A673 (cell line): ENCODE measurements at regions not wholly inside any gene's neighbourhood (a gene's known extent, or its start where the extent isn't known, plus 50 kb on each side); places are given as distances from the start of the nearest gene placed in this dataset.

ENCODE experiments used
- CTCF ChIP-seq: fragments of 300-800, 200-600 bp; sonication (generic); conservative IDR thresholded peaks from 2 replicates; pipeline ENCODE4 v1.5.1; 2017; ENCODE audit warnings: low read depth, mild to moderate bottlenecking, antibody characterized with exemption, low read length, moderate library complexity, mixed read lengths
- EZH2 ChIP-seq: fragments of 200-600 bp; sonication (generic); IDR thresholded peaks from 2 replicates; pipeline ENCODE4 v1.6.1; 2017; ENCODE audit warnings: borderline replicate concordance, low read depth, mild to moderate bottlenecking, mixed read lengths, antibody characterized with exemption, low read length; ENCODE audit not compliant: poor library complexity, severe bottlenecking

GRCh38 chr17:51352798-51353197 is 92.5 kb downstream of the UTP18 start:
- TF ChIP-seq EZH2 (no peak), CTCF (no peak)
